ENCODE measurements at regions not wholly inside any gene's neighbourhood (a gene's known extent, or its start where the extent isn't known, plus 50 kb on each side); places are given as distances from the start of the nearest gene placed in this dataset.

GRCh38 chr10:25808372-25808771 lies 125.7 kb upstream of the MYO3A start:
- Histone ChIP-seq H3K36me3 (no peaks in the 10 kb centered on the region), H3K27me3 (no peaks in the 10 kb centered on the region), H3K4me3 (no peak overlapping the region), H3K4me1 (no peaks in the 10 kb centered on the region), H3K27ac (no peak overlapping the region), H3K9me3 (no peaks in the 10 kb centered on the region)
- no peak for DNase-seq
- intact Hi-C loops (cut with DNase I) = no loop called here
- no peak for TF ChIP-seq CTCF (IDR thresholded peaks at IDR 0.05)
- no peak for ATAC-seq

- no peak overlapping the region for H3K4me3 ChIP-seq
- intact Hi-C loops (cut with DNase I) = no loop called here
- no peak for DNase-seq
- TF ChIP-seq CTCF (IDR thresholded peaks at IDR 0.05) = no peak
- no peaks in the 10 kb centered on the region for H3K27me3 ChIP-seq
- no peaks in the 10 kb centered on the region for H3K9me3 ChIP-seq
- no peaks in the 10 kb centered on the region for H3K36me3 ChIP-seq
- no peak overlapping the region for H3K27ac ChIP-seq
- no peak for ATAC-seq
- H3K4me1 ChIP-seq = no peaks in the 10 kb centered on the region
Observed at GRCh38 chr10:25811052-25811685, 122.9 kb upstream of the MYO3A start.

- Histone ChIP-seq H3K4me3 (no peak overlapping the region), H3K36me3 (no peaks in the 10 kb centered on the region), H3K27me3 (no peaks in the 10 kb centered on the region), H3K4me1 (no peaks in the 10 kb centered on the region), H3K9me3 (no peaks in the 10 kb centered on the region), H3K27ac (no peak overlapping the region)
- ATAC-seq = no peak
- no peak for DNase-seq
- intact Hi-C loops (cut with DNase I) = no loop called here
- no peak for TF ChIP-seq CTCF (IDR thresholded peaks at IDR 0.05)
Observed at GRCh38 chr10:25813511-25813910, 120.5 kb upstream of the MYO3A start.

- H3K36me3 ChIP-seq = no peaks in the 10 kb centered on the region
- DNase-seq = no peak
- TF ChIP-seq CTCF (IDR thresholded peaks at IDR 0.05) = no peak
- no peak overlapping the region for H3K27ac ChIP-seq
- no peaks in the 10 kb centered on the region for H3K9me3 ChIP-seq
- H3K4me3 ChIP-seq = no peak overlapping the region
- intact Hi-C loops (cut with DNase I) = no loop called here
- no peak for ATAC-seq
- no peaks in the 10 kb centered on the region for H3K4me1 ChIP-seq
- H3K27me3 ChIP-seq = no peaks in the 10 kb centered on the region
Observed at GRCh38 chr10:25815236-25815635, 118.8 kb upstream of the MYO3A start.

GRCh38 chr10:25815999-25816768 lies 117.8 kb upstream of the MYO3A start:
- H3K27ac ChIP-seq = no peak overlapping the region
- H3K27me3 ChIP-seq = no peaks in the 10 kb centered on the region
- ATAC-seq (no peak), DNase-seq (no peak)
- H3K4me3 ChIP-seq = no peak overlapping the region
- no peaks in the 10 kb centered on the region for H3K9me3 ChIP-seq
- H3K4me1 ChIP-seq = no peaks in the 10 kb centered on the region
- intact Hi-C loops (cut with DNase I) = no loop called here
- no peak for TF ChIP-seq CTCF (IDR thresholded peaks at IDR 0.05)
- H3K36me3 ChIP-seq = no peaks in the 10 kb centered on the region
